A673 (cell line): ENCODE measurements at regions not wholly inside any gene's neighbourhood (a gene's known extent, or its start where the extent isn't known, plus 50 kb on each side); places are given as distances from the start of the nearest gene placed in this dataset.

Experiments used
- EZH2 ChIP-seq: fragments of 200-600 bp; sonication (generic); IDR thresholded peaks from 2 replicates; pipeline ENCODE4 v1.6.1; 2017; ENCODE audit warnings: borderline replicate concordance, low read depth, mild to moderate bottlenecking, mixed read lengths, antibody characterized with exemption, low read length; ENCODE audit not compliant: poor library complexity, severe bottlenecking
- TF ChIP-seq, protein P1 (sequence below): fragments of 300-800, 200-600 bp; sonication (generic); conservative IDR thresholded peaks from 2 replicates; pipeline ENCODE4 v1.5.1; 2017; ENCODE audit warnings: low read depth, mild to moderate bottlenecking, antibody characterized with exemption, low read length, moderate library complexity, mixed read lengths

DNA sequence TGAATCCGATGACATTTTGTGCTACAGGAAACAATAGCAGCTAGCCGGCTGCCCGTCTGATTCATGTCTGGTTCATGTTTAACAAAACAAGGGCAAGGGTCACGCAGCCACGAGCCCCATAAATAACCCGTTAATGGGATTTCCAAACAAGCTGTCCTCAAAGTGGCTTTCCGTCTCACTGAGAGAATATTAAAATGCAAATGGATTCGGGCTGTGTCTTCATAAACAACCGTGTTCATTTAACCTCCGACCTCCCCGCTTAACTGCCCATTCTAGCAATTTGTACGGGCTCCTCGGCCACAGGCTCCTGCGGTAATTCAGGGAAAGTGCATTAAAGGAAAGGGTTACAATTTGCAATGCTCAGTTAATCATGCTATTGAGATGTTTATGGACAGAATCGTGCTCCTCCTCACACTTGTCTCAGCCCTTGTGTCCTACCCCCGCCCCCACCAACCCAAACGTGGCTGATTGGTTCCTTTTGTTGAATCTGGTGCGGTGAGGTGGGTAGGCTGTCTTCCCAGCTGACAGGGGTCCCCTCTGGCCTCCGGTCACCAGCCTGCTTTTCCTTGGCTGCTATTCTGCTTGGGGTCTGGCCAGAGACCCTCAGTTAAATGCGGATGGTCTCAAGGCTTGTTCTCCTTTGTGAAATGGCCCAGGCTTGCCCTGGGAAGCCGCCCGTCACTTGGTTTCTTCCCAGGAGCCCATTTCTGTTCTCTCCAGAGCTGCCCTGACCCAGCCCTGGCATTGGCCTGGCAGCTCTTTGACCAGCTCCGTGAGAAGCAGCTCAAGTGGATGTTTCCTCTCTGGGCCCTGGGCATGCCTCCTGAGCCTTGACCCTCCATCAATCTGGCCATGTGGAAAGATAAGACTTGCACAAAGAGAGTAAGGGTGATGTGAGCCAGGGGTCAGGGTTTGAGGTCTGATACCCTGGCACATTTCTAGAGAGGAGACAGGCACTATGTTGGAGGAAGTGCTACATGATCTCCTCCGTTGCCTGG is 200.7 kb upstream of the POU3F1 start:
- TF ChIP-seq, protein P1, sequence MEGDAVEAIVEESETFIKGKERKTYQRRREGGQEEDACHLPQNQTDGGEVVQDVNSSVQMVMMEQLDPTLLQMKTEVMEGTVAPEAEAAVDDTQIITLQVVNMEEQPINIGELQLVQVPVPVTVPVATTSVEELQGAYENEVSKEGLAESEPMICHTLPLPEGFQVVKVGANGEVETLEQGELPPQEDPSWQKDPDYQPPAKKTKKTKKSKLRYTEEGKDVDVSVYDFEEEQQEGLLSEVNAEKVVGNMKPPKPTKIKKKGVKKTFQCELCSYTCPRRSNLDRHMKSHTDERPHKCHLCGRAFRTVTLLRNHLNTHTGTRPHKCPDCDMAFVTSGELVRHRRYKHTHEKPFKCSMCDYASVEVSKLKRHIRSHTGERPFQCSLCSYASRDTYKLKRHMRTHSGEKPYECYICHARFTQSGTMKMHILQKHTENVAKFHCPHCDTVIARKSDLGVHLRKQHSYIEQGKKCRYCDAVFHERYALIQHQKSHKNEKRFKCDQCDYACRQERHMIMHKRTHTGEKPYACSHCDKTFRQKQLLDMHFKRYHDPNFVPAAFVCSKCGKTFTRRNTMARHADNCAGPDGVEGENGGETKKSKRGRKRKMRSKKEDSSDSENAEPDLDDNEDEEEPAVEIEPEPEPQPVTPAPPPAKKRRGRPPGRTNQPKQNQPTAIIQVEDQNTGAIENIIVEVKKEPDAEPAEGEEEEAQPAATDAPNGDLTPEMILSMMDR = no peak
- TF ChIP-seq EZH2 = no peak
